ENCODE measurements at regions not wholly inside any gene's neighbourhood (a gene's known extent, or its start where the extent isn't known, plus 50 kb on each side); places are given as distances from the start of the nearest gene placed in this dataset.

DNA sequence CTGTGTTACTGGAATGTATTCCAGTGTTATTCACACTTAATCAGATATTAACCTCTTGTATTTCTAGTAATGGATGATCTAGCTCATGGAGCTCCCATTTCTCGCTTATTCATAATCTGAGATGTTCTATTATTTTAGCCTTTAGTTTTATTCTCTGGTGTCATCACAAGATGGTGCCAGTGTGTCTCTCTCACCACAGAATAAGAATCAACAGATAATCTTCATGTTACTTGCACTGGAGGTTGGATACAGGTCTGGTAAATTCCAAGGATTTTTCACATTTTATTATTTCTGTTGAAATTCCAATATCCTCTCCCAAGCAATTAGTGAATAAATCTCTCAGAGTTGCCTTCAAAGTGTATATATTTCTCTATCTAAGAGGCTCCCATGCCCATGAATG is 74.6 kb downstream of the CASP12 start:
- TF ChIP-seq, protein P1, sequence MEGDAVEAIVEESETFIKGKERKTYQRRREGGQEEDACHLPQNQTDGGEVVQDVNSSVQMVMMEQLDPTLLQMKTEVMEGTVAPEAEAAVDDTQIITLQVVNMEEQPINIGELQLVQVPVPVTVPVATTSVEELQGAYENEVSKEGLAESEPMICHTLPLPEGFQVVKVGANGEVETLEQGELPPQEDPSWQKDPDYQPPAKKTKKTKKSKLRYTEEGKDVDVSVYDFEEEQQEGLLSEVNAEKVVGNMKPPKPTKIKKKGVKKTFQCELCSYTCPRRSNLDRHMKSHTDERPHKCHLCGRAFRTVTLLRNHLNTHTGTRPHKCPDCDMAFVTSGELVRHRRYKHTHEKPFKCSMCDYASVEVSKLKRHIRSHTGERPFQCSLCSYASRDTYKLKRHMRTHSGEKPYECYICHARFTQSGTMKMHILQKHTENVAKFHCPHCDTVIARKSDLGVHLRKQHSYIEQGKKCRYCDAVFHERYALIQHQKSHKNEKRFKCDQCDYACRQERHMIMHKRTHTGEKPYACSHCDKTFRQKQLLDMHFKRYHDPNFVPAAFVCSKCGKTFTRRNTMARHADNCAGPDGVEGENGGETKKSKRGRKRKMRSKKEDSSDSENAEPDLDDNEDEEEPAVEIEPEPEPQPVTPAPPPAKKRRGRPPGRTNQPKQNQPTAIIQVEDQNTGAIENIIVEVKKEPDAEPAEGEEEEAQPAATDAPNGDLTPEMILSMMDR (IDR thresholded peaks at IDR 0.05): no peak
- TF ChIP-seq EP300 (IDR thresholded peaks at IDR 0.05): no peak

Data from ovary (tissue), 3 donors.